DMS 273 (cell line): ENCODE measurements at regions not wholly inside any gene's neighbourhood (a gene's known extent, or its start where the extent isn't known, plus 50 kb on each side); places are given as distances from the start of the nearest gene placed in this dataset.

ENCODE experiments used
- DNase-seq: peaks from one replicate; lab custom pipeline; 2025; ENCODE audit not compliant: unreplicated experiment; lab: John Stamatoyannopoulos, UW

DNA sequence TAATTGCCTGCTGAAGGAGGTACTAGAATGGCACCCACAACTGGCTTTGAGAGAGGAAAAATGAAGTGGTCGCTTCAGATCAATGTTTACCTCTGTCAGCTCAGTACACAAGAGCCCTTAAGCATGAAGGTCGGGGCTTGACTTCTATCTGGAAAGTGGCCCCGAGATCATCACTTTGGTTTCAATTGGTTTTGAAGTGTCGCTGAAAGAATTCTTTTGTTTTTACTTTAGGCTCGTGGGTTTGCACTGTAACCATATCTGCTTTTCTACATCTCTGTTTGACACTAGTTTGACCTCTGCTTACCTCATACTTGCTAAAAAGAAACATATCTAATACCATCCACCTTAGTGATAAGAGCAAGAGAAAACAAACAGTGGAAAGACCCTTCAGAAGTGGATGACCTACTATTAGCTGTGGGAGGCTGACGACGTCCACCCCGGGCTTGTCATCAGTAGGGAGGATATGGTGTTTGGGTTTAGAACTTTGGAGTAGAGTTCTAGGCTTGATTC lies 361.8 kb downstream of the GATA3 start:
- DNase-seq, result no peak

DNA sequence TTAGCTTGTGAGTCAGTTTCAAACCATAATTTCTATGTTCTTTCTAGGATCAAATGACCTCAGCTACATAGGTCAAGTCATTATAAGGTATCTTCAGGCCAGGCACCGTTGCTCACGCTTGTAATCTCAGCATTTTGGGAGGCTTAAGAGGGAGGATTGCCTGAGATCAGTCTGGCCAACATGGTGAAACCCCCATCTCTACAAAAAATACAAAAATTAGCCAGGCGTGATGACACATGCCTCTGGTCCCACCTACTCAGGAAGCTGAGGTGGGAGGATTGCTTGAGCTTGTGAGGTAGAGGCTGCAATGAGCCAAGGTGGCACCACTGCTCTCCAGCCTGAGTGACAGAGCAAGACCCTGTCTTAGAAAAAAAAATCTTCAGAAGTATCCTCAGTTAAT lies 362.3 kb downstream of the GATA3 start:
- no peak for DNase-seq

DNA sequence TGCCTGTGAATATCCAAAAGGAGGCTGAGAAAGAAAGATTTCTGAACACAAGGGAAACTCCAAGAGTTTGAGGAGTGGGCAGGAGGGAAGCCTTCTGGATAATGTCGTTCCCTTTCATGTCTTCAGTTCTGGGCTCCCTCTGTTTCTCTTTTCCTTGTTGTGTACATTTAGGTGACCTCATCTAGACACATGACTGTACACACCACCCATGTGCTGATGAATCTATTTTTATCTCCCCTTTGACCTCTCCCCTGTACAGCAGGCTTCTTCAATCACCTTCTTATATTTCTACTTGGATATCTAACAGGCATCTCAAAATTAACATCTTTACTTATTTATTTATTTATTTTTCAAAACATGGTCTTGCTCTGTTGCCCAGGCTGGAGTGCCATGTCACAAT lies 363.1 kb downstream of the GATA3 start:
- DNase-seq, result no peak

GRCh38 chr10:8418631-8419030 lies 364.1 kb downstream of the GATA3 start:
- DNase-seq, result no peak

- no peak for DNase-seq
Measured at GRCh38 chr10:8420182-8420581, 365.7 kb downstream of the GATA3 start.

DNA sequence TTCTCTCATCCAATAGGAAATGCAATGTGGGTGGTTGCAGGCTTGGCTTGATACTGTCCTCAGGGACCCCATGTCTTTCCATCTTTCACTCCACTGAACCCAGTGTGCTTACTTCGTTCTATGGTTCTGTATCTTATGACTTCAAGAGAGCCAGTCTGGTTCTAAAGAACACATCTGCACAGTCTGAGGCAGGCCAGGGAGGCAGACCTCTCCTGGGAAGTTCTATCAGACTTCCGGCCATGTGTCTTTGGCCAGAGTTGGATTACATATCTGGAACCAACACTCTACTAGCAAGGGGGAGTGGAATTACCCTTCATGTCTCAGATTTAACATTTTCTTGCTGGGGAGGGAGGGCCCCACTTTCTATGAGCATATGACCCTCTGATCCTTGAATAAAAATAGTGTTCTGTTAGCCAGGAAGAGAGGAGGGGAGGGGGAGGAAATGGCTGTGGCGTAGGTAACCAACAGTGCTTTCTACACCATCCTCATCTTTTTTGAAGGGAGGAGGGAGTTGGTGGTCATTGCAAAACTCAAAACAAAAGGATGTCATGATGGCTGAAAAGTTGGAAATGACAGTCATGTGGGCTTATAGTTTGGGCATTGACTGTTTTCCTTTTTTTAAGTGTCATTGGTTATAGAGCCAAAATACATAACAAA lies 370.2 kb downstream of the GATA3 start:
- DNase-seq, result no peak

DNA sequence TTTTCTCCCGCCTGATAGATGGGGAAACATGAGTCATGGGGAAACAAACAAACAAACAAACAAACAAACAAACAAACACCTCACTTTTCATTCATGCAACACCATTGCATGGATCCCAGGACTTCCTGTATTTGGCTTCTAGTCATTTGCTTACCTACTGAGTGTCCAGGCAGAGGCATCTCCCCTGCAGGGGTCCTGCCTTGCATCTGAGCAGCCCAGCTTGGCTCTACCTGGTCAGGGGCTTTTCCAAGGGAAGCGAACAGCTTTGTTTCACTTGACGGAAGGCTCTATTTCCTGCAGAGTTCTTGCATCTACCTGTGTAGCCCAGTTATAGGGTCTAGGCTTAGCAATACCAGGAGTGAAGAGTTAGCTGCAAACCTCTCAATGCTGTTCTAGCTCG lies 374.2 kb downstream of the GATA3 start:
- no peak for DNase-seq

DNA sequence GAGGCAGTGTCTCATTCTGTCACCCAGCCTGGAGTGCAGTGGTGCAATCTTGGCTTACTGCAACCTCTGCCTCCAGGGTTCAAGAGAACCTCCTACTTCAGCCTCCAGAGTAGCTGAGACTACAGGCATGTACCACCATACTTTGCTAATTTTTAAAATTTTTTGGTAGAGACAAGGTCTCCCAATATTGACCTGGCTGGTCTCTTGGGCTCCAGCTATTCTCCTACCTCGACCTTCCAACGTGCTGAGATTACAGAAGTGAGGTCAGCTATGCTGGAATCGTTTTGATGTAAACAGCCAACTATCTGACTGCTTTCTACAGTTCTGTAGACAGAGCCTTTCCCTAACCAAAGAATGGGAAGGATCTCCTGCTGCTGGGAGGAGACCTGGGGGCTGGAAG lies 375.8 kb downstream of the GATA3 start:
- DNase-seq, result no peak

DNA sequence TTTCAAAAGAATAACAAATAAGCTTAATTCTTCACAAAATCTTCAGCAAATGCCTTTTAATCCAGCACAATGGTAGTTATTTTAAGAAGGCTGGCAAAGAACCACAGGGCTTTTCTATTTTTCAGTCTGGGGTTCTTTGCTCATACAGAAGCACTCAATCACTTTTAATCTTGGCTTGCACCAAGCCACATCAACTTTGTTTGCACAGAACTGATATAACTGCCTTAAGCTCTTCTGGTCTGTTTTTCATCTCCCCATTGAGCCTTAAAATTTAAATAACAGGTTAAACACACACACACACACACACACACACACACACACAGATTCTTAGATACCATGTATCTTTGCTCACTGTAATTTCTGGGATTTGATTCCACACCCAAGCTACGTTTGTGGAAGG lies 377.0 kb downstream of the GATA3 start:
- DNase-seq, result no peak

- DNase-seq, result no peak
Measured at GRCh38 chr10:8435186-8436055, 380.9 kb downstream of the GATA3 start.

GRCh38 chr10:8437896-8438295 lies 383.4 kb downstream of the GATA3 start:
- DNase-seq, result no peak

DNA sequence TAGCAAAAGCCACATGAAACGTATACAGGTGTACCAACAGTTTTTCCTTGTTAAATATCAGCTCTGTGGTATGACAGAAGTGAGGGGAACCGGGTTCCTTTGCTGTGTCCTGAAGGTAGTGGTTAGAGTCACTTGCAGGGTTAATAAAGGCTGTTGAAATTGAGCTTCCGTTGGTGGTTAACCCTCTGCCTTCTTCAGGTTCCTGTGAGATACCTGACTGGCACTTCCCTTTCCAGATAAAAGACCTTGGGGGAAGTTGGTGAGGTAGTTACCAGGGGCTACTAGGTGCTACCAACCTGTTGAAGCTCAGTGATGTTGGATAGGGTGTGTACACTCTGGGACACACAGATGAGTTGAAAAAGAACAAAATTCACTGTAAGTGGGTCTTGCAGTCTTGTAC lies 384.1 kb downstream of the GATA3 start:
- DNase-seq, result no peak

DNA sequence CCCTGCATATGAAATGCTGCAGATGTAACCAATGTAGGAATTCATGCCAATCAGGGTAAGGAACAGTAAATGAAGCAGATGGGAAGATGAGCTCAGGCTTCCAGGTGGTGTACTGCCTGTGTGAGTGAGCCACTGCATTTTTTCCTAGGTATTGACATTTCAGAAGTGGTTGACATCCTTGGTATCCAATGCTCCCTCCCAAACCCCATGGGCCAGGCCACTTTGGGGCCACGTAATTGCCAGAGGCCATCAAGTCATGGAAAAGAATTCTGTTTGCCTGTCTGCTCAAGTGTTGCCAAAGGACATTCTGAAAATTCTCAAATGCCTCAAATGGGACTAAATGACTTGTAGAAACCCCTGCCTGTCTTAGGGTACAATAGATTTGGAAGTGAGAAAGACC lies 384.6 kb downstream of the GATA3 start:
- DNase-seq, result no peak

GRCh38 chr10:8444630-8445029 lies 390.1 kb downstream of the GATA3 start:
- peak; percentile 0 for DNase-seq

DNA sequence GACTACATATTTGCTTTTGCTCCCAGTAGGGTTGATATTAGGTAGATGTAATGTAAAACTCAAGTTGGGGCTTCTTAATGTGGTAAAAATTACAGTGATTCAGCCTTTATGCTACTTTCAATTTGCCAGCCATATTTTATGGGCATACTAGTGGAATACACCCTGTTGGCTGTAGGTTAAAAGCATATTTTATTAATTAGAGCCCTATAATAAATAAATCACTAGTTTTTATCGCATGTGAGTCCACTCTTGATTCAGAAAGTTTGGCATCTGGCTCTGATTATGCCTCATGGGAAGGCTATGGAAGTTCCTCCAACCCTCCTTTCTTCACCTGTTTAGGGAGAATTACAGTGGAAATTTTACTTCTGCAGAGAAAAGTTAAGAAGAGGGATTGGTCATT lies 390.9 kb downstream of the GATA3 start:
- DNase-seq, result no peak

DNA sequence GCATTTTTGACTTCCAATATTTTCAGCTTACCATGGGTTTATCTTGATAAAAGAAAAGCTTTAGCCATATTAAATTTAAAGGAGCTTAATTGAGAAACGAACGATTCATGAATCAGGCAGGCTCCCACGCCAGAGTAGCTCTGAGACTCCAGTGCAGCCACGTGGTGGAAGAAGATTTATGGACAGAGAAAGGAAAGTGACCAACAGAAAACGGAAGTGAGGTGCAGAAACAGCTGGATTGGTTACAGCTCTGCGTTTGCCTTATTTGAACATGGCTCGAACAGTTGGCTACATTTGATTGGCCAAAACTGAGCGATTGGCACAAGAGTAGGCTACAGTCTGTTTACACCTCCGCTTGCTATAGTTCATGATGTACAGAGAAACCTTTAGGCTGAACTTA lies 395.4 kb downstream of the GATA3 start:
- no peak for DNase-seq

DNA sequence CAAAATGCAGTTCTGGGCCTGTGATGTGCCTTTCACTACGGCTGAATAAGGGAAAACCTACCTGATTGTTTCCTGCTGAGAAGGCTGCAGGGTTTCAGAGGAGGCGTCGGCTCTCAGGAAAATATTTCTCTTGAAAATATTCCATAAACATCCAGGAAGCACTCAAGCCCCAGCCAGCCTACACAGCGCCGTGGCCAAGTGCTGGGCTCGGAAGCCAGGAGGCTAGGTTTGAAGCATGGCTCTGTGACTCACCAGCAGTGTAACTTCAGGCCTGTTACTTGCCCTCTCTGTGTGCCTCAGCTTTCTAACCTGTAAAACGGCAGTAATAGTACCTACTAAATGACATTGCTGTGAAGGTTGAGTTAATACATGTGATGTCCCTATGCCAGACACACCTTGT lies 399.1 kb downstream of the GATA3 start:
- no peak for DNase-seq

GRCh38 chr10:8454357-8454756 lies 399.9 kb downstream of the GATA3 start:
- DNase-seq, result no peak

DNA sequence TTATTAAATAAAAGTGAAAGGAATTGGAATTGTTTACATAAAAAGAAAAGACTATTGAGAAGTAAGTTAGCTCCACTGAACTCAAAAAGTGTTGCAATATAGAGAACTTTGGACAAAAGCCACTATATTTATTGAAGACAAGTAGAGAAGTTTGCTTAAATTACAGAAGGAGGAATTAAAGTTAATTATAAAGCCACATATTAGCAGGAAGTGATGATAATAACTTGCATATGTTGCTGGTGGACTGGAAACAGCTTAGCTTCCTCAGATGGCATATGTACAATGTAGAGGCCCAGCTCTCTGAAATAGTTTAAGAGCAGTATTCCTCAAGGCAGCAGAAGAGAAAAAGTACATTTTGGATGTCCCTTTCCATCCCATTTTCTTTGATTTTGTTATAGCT lies 400.7 kb downstream of the GATA3 start:
- DNase-seq, result no peak

GRCh38 chr10:8456386-8456785 lies 401.9 kb downstream of the GATA3 start:
- DNase-seq, result no peak

DNA sequence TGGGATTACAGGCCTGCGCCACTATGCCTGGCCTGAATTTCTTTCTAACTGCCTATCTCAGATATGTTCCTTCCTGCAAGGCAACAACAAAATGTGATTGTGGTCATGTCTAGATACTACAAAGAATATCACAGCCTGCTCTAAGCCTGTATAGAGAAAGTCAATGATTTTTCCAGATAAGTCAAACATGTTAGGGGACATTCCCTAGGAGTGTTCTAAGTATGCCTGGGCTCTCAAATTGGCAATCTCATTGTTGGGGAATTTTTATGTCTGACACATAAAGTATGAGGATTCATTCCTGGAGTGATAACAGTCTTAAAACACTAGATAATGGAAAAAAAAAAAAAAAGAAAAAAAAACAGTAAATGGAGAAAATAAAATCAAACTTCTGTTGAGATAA lies 406.1 kb downstream of the GATA3 start:
- no peak for DNase-seq

DNA sequence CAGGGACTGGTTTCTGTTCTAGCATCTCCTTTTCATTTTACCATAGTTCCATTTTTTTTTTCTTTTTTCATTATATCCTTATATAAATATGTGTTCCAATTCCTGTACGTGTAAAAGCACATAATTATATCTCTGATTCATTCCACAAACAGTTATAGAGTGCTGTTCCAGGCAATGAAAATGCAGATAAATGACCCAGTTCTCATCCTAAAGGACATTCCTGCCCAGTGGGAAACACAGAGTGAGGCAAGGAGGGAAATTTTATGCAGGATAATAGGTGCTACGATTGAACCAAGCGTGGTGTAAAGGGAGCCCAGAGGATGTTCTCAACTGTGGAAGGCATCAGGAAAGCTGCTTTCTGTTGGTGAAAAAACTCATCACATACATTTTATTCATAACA lies 408.1 kb downstream of the GATA3 start:
- DNase-seq, result no peak
